Astrocyte of the cerebellum (primary cell): ENCODE measurements at regions not wholly inside any gene's neighbourhood (a gene's known extent, or its start where the extent isn't known, plus 50 kb on each side); places are given as distances from the start of the nearest gene placed in this dataset.
A peak's percentile ranks its signal among the peaks of the same experiment; 100 is the strongest.

Experiments used
- DNase-seq: peaks from one replicate; pipeline ENCODE4 v3.0.0-alpha.2; 2011; ENCODE audit warnings: low read depth
- H3K4me3 ChIP-seq: 2 replicates; pipeline ENCODE4 v1.5.1; 2011; ENCODE audit warnings: mild to moderate bottlenecking, low read depth, low read length, moderate library complexity
- CTCF ChIP-seq: IDR thresholded peaks from 2 replicates; pipeline ENCODE4 v1.5.1; 2012; ENCODE audit warnings: low read length, low read depth, moderate library complexity, mild to moderate bottlenecking; ENCODE audit errors: missing control alignments
- in situ Hi-C: cut with HindIII; loops from 2 replicates; pipeline ENCODE4 v1.10.0; 2017; ENCODE audit warnings: low sequenced_read_pairs

DNA sequence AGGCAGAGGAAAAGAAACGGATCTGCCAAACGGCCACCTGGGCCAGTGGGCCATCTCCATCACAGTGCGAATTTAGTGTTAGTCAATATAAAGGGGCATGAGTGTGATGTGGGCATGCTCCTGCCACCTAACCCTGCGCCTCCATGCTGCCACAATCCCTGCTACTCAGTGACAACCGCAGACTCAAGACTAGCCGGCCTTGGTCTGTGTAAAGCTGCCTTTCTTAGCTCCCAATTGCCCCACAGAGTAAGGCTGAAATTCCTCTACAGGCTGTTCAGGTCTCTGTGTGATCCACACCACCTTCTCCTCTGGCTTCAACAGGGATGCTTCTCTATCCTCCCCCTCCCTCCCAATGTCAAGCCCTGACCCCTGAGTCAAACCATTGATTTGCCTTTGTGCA lies 269.7 kb downstream of the XXYLT1 start:
- in situ Hi-C loops = no loop called here
- no peak overlapping the region for H3K4me3 ChIP-seq
- no peak for DNase-seq
- TF ChIP-seq CTCF = no peak

DNA sequence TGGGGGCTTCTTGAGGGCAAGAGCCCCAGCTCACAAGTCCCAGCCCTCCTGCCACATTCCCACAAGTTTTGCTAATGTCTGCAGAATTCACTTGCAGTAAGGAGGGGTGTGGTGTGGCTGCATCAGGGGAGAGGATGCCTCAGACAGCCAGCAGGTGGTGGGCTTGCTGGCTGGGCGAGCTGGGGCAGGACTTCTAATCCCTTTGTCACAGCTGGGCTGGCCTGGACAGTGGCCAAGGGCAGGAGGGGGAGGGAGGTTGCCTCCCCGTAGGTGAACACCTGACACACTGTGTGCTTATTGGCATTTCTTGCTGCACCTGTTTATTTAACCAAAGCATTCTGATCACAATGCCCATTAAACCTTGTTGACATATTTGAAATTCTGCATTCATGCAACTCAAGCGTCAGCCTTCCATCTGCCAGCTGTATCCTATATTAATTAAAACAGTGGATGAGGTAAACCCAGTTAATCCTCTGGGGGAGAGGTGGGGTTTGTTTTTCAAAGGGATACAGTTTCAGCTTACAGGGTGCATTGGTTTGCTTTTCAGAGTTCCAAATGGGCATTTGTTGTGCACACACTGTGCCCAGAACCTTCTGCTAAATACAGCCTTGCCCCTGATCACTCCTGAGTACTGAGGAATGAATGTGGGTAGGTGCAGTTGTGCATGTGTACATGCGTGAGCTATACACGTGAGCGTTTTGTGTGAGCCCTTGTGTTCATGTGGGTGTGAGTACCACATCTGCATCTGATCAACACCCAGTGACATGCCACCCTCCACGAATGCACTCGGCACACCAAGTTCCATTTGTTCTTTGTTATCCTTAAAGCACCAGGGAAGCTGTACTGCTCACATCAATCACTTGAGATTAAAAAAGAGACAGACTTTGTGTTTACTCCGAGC lies 268.7 kb downstream of the XXYLT1 start:
- peak; percentile 58 for TF ChIP-seq CTCF
- no peak overlapping the region for H3K4me3 ChIP-seq
- in situ Hi-C loops = no loop called here
- no peak for DNase-seq

DNA sequence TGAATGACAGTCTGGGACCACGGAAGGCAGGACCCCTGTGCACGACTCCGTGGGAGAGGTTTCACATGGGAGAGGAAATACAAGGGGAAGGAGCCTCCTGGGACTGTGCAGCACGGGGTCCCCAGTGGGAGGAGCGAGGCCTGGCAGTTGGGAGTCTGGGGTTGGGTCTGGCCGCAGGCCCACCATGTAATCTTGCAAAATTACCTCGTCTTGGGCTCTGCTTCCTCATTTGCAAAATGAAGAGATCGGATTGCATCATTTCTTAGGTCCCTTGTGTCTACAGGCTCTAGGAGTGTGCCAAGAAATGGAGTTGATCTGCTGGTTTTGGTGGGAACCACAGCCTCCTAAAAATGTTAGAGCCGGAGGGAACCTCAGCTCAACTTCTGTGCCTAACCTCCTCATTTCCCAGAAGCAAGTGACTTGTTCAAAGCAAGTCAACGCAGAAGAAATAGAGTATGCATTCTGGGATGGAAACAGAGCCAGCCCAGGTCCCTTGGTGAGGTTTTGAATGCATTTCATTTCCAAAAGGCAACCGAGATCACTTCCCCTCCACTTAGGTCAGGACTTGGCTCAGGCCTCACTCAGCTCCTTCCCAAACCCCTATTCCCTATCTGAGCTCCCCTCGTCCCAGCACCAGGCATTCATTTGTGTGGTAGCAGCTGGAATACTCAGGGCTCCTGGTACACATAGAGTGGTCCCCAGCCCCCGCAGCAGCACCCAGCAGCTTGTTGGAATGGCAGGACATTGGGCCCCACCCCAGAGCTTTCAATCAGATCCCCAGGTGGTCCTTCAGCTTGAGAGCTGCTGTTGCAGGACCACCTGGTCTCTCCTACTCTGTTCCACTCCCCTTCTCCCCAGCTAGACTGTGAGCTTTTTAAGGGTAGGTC lies 267.7 kb downstream of the XXYLT1 start:
- H3K4me3 ChIP-seq = no peak overlapping the region
- no peak for TF ChIP-seq CTCF
- in situ Hi-C loops = no loop called here
- DNase-seq = no peak

DNA sequence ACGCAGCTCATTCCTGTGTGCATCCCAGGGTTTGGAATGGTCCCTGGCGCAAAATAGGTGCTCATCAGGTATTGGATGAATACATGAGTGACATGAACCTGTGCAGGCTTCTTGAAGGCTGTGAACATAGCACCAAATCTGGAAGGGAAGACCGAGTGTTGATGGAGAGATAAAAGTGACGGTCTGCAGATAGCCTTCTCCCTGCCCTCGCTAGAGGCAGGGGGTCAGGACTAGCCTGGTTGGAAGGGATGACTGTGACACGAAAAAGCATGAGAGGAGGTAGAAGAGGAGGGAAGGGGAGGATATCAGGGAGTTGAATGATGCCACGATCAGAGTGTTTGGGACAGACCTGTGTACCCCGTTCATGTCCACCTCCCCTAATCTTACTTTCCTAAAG lies 267.1 kb downstream of the XXYLT1 start:
- no peak for DNase-seq
- in situ Hi-C loops = no loop called here
- no peak overlapping the region for H3K4me3 ChIP-seq
- TF ChIP-seq CTCF = no peak

DNA sequence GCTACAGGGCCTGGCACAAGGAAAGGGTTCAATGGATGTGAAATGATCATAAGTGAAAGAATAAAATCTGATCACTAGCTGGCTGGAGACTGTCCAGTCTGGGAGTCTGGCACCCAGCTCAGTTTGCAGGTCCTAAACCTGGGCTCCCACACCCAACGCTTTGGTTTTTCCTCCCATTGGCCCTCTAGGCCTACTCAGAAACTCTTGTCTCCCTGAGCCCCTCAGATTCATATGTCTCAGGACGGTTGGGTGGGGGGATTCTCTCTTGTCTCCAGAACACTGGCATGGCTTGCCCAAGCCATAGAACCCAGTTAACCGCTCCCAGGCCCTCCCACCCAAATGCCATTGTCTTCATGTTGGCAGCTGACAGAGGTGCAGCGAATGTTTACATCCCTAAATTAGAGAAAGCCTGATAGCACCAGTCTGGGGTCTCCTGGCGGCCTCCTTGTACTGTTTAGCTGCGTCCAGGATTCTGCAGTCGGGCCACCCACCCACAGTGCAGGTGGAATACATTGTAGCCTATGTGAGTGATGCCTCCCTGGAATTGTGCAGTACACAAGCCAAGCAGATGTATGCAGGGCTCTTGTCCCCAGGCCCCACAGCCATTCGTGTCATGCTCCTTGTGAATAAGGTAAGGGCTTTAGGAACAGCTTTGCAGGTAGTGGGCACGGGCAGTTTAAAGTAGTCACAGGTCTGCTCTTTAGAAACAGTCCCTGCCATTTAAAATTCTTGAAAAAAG lies 266.3 kb downstream of the XXYLT1 start:
- no peak for TF ChIP-seq CTCF

DNA sequence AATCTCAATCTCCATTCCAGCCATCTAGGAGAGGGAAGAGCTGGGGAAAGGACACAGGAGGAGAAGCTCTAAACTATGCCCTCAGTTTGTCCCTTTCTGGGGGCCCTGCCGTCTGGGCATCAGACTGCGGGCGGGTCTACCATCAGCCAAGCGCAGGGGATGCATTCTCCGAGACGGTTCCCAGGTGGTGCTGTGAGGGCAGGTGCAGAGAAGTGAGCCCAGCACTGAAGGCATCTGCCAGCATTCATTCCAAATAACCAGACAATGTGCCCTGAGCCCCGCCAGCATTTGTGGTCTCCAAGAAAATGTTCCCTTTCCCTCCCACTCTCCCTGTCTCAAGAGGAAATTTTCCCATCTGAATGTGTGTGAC lies 265.7 kb downstream of the XXYLT1 start:
- H3K4me3 ChIP-seq = no peak overlapping the region
- in situ Hi-C loops = no loop called here
- no peak for TF ChIP-seq CTCF
- no peak for DNase-seq

More for the DNA sequence above, 266.3 kb downstream of the XXYLT1 start:
- in situ Hi-C loops = no loop called here
- no peak for DNase-seq
- no peak overlapping the region for H3K4me3 ChIP-seq
